HG03460 (cell line): ENCODE measurements at regions not wholly inside any gene's neighbourhood (a gene's known extent, or its start where the extent isn't known, plus 50 kb on each side); places are given as distances from the start of the nearest gene placed in this dataset.
"Not testable (repeated sequence)": the region's sequence is repeated elsewhere in the genome, so short reads cannot be mapped to it uniquely, and the experiment has no call there.

Source experiments
- ATAC-seq: cut with Tn5 transposase; IDR thresholded peaks from one replicate; pipeline ENCODE4 v1.9.1; 2021; ENCODE audit not compliant: unreplicated experiment

DNA sequence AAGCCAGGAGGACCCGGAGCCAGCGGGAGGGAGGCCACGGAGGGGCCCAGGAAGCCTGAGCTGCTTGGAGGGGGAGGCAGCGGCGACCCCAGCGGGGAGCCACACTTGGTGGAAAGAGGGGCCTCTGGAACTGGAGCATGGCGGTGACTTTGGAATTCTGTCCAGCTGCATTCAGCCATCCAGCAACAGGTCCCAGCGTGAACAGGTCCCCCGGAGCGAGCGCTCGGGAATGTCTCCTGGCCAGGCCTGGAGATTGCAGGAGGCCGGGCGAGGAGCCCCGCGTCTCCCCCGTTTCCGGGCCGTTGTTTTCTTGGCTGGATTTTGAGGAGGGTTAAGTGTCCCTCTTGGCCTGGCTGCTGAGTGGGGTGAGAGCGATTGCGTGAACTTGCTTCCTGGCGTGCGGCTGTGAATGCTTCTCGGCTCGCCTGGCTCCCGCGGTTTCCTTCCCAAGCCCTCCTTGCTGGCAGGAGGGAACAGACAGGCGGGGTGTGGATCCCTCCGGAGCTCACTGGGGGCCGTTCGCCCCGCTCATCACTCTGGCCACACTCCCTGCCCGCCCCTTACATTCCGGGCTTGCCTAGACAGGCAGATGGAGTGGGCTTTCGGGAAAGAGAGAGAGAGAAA lies 125.3 kb upstream of the IRX4 start:
- no peak for ATAC-seq

DNA sequence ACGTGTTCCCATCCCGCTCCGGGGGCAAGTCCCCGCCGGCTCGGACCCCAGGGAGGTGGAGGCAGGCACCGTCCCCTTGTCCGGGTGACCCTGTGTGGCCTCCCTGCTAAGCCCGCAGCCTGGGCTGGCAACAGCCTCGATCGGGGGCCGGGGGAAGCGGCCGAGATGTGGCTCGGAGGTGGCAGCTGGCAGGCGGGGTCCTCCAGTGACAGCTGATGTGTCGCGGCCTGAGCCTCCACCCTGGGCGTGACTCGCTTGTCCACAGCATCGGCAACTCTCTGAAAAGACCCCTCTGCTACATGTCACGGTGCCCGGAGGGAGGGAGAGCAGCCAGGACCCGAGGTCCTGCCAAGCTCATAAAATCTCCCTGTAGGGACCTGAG lies 124.8 kb upstream of the IRX4 start:
- no peak for ATAC-seq

GRCh38 chr5:2006971-2007291 lies 124.2 kb upstream of the IRX4 start:
- ATAC-seq = no peak

- ATAC-seq = no peak
Measured at GRCh38 chr5:2006193-2006970, 123.7 kb upstream of the IRX4 start.

DNA sequence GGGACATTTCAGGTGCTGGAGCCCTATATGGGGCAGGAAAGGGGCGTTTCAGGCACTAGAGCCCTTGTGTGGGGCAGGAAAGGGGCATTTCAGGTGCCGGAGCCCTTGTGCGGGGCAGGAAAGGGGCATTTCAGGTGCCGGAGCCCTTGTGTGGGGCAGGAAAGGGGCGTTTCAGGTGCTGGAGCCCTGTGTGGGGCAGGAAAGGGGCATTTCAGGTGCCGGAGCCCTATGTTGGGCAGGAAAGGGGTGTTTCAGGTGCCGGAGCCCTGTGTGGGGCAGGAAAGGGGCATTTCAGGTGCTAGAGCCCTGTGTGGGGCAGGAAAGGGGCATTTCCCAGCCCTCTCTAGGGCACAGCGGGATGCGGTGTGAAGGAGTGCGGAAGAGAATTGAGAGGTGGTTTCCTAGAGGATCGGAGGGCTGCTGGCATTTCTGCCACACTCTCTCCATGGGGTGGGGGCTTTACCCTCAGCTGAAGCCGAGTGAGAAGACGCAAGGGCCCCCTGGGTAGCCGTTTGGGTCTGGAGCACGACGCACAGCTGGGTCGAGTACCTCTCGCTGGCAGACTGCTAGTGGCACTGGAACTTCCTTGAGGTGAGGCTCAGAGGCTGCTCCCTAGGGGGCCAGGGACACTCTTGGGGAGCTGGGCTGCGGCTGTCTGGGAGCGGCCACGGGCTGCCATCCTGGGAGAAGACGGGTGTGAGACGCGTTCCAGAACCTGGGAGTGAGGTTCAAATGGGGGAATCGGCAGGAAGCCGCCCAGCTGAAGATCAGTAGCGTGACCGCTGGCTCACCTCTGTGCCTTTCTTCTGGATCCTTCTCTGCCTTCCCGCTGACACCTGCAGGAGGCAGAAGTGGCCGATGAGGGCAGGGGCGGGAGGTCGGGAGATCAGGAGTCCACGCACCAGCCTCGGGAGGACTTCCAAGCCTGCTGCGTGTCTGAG lies 122.6 kb upstream of the IRX4 start:
- ATAC-seq = no peak

DNA sequence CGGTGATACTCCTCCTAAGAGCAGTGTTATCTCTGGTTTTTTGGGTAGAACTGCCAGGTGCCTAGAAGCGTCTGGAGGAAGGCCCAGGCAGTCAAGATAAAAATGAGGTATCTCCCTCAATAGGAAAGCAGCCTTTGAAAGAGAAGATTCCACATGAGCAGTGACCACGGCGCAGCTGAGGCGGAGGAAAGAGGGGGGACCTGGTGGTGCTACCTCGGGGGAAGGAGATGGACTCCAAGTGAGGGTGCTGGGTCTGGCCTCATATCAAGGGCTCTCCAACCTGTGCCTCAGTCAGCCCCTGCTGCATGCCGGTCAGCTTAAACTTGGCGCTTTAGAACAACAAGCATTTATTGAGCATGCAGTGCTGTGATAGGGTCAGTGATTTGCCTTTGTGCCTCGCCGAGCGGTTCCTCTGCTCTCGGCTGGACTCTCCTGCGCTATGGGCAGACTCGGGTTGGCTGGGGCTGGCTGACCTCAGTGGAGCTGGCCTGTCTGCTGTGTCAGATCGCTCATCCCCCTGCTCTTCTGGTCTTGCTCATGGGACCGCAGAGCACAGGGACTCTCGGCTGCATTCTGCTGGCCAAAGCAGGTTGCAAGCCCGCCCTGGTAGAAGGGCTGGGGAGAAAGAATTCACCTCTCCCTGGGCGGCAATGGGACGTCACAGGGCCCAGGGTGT lies 121.1 kb upstream of the IRX4 start:
- no peak for ATAC-seq

DNA sequence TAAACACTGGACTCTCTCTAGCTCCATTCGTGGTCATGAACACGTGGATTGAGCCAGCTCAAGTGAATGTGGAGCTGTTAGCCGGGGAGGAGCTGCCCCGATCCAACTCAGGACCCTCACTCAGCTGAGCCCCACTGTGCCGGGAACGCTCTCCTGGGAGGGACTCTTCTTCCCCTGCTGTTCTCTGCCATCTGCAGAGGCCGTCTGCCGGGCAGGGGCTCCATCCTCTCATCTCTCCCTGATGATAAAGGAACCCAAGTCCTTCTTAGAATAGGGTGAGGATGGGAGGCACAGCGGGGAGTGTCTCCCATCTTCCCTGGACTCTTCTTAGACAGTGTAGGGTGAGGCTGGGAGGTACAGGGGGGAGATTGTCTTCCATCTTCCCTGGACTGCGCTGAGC lies 120.5 kb upstream of the IRX4 start:
- no peak for ATAC-seq

GRCh38 chr5:2001300-2001699 lies 118.6 kb upstream of the IRX4 start:
- ATAC-seq = no peak

- ATAC-seq = no peak
Measured at GRCh38 chr5:2000591-2000990, 117.9 kb upstream of the IRX4 start.

DNA sequence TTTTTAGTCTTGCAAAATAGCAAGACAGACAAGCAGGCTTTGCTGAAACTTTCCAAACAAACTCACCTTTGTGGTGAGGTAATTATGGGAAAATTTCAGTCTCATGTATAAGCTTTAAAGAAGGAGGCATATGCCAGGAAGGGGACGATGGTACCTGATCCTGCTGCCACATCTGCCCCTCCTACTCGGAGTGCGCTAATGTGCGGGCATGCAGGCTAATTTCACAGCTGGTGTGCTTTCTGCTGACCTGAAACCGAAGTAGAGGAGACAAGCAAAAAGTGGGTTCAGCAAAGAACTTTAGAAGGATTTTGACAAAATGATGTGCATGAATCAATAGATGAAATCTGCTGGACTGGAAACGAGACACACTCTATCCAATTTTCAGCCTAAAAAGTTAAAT lies 117.1 kb upstream of the IRX4 start:
- no peak for ATAC-seq

DNA sequence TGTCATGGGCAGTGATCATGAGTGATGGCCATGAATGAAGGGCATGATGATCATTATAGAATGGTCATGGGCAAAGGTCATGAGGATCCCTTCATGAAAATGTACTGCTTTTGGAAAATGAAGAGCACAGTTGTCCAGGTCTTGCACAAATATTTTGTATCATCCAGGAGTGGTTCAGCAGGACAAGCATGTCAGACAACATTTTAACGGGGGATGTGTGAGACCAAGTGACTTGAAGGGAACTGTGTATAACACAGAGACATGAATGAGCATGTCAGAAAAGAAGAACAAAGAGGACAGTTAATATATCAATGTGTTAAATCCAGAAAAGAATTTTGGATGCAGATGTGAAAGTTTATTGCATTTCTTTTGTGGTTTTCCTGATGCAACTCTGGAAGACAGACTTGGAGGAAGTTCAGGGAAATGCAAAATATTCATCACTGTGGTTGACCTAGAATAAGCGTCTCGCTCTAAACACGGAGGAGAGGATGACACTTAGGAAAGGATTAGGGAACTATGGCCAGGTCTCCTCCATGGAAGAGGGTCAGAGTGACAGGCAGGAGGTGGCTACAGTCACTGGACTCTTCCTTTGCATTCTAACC lies 116.1 kb upstream of the IRX4 start:
- no peak for ATAC-seq

- ATAC-seq = no peak
Measured at GRCh38 chr5:1998348-1998669, 115.6 kb upstream of the IRX4 start.

GRCh38 chr5:1997640-1998347 lies 115.1 kb upstream of the IRX4 start:
- no peak for ATAC-seq

- ATAC-seq = no peak
Measured at GRCh38 chr5:1995491-1995890, 112.8 kb upstream of the IRX4 start.

DNA sequence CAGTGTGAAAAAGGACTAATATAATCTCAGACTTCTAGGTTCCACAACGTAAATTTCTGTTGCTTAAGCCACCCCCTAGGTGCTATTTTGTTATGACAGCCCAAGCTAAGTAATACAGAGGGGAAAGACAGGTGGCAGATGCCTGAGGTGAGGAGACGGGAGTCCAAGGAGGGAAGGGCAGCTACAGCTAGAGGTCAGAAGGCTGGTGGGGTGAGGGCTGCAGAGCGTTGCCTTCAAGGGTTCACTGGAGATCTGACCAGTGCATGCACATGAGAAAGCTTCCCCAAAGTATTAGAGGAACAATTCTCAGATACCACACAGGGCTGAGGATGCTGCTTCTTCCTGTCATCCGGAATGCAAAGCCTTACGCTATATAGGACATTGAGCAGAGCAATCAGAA lies 104.7 kb upstream of the IRX4 start:
- ATAC-seq = no peak

- ATAC-seq = no peak
Measured at GRCh38 chr5:1985781-1986180, 103.1 kb upstream of the IRX4 start.

DNA sequence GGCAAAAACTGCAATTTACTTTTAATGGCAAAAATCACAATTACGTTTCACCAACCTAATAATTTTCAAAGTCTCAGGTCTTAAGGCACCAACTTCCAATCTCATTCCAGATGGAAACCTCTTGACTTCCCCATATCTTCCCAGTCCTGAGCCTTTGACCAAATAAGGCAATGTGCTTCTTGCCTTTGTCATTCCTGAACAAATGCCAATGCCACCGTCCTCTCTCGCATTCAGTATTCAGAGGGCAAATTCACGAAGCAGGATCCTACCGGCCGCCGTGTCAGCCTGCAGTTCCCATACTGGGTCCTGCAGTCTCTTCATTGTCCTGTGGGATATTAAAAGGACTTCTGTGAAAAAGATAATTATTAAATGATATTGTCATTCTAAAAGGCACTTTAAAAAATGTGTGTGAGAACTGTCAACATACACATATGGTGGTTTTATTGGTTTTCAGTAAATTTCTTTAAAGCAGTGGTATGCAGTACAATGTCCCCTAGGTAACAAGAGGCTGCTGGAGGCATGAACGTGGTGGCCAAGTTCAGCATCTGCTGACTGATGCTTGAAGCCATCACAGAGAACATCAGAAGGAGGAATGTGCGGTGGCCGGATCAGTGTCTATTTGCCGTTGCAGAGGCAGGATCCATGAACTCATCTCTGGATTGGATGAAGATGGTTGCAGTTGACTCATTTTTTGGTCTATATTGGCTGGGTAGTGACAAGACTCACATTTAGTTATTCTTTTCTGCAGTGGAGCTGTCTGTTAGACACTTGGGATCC lies 101.4 kb upstream of the IRX4 start:
- ATAC-seq = no peak

DNA sequence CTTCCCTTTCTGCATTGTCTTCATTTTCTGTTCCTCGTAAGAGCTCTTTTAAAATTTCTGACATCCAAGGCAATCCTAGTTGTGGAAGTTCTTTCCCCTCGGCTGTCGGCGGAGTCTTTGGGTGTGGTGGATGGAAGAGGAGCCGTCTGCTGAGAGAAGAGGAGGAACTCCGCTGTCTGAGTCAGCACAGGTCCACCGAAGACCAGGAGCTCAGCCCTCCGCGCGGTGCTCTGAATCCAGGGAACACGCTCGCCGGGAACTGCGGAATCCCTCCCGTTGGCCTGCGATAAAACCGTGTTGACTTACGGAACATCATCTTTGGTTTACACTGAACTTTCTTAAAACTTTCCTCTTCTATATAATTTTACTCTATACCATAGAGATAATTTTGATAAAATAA lies 100.7 kb upstream of the IRX4 start:
- no peak for ATAC-seq

GRCh38 chr5:1982561-1982960 lies 99.8 kb upstream of the IRX4 start:
- not testable (repeated sequence) for ATAC-seq
